DOHH2 (cell line): ENCODE measurements at regions not wholly inside any gene's neighbourhood (a gene's known extent, or its start where the extent isn't known, plus 50 kb on each side); places are given as distances from the start of the nearest gene placed in this dataset.

Experiments used
- EZH2phosphoT487 ChIP-seq: fragments of 200-600 bp; sonication (generic); IDR thresholded peaks from 2 replicates; pipeline ENCODE4 v1.6.1; 2017; ENCODE audit warnings: borderline replicate concordance, mild to moderate bottlenecking, antibody characterized with exemption, low read length, moderate library complexity, mixed read lengths
- TF ChIP-seq, protein P1 (sequence below): fragments of 200-600 bp; sonication (generic); IDR thresholded peaks from one replicate; pipeline ENCODE4 v1.5.1; 2014; ENCODE audit warnings: antibody characterized with exemption, mild to moderate bottlenecking, low read depth, low read length; ENCODE audit not compliant: poor library complexity, severe bottlenecking

DNA sequence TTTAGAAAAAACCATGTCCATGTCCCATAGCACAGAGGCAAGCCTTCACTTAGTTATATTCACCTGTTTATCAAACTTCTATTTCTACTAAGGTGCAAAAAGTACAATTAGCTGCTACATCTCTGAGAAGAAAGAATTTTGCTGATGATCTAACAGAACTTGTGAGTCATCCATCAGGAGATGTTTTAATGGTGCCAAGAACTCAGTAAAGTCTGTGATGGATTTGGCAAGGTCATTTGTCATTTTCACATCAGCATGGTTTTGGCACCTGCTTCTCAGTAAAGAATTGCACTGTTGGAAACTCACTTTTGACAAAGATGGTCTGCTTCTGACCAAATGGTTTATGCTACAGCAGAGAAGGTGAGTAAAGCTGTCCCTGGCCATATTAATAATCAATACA, 195.7 kb upstream of the TMEFF2 start:
- TF ChIP-seq, protein P1, sequence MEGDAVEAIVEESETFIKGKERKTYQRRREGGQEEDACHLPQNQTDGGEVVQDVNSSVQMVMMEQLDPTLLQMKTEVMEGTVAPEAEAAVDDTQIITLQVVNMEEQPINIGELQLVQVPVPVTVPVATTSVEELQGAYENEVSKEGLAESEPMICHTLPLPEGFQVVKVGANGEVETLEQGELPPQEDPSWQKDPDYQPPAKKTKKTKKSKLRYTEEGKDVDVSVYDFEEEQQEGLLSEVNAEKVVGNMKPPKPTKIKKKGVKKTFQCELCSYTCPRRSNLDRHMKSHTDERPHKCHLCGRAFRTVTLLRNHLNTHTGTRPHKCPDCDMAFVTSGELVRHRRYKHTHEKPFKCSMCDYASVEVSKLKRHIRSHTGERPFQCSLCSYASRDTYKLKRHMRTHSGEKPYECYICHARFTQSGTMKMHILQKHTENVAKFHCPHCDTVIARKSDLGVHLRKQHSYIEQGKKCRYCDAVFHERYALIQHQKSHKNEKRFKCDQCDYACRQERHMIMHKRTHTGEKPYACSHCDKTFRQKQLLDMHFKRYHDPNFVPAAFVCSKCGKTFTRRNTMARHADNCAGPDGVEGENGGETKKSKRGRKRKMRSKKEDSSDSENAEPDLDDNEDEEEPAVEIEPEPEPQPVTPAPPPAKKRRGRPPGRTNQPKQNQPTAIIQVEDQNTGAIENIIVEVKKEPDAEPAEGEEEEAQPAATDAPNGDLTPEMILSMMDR: no peak
- no peak for TF ChIP-seq EZH2phosphoT487
